Uterus (tissue), 2 donors: ENCODE measurements at regions not wholly inside any gene's neighbourhood (a gene's known extent, or its start where the extent isn't known, plus 50 kb on each side); places are given as distances from the start of the nearest gene placed in this dataset.

Experiments used
- POLR2A ChIP-seq, 2 donors: fragments of 450-650 bp; IDR thresholded peaks; one replicate each; pipeline ENCODE4 v1.6.1; 2016; ENCODE audit warnings: antibody characterized with exemption in 2 of 2, mild to moderate bottlenecking in 1 of 2, moderate library complexity in 1 of 2
- TF ChIP-seq, protein P1 (sequence below), 4 experiments: fragments of 200-600 bp in 2 of 4; fragments of 450-650 bp in 2 of 4; sonication (generic) in 2 of 4; IDR thresholded peaks; one replicate each; pipeline ENCODE4 v1.5.1; 2016 to 2019; ENCODE audit warnings: antibody characterized with exemption in 4 of 4, mild to moderate bottlenecking in 2 of 4, moderate library complexity in 1 of 4

DNA sequence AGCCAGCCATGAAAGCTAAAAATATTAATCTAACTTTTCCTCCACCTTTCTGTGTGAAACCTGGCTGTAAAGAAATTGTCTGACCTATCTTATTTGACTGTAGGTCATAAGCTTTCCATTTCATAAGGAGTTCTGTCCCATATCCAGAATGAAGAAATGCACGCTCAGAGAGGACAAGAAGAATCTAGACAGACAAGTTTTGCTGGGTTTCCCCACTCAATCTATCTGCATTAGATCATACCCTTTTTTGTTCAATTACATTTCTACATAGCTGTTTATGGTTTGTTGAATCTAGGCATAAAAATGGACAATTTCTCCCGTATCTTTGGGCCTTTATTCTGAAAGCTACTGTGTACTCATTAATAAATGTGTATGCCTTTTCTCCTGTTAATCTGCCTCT lies 1495.1 kb downstream of the C4orf33 start:
- TF ChIP-seq, protein P1, sequence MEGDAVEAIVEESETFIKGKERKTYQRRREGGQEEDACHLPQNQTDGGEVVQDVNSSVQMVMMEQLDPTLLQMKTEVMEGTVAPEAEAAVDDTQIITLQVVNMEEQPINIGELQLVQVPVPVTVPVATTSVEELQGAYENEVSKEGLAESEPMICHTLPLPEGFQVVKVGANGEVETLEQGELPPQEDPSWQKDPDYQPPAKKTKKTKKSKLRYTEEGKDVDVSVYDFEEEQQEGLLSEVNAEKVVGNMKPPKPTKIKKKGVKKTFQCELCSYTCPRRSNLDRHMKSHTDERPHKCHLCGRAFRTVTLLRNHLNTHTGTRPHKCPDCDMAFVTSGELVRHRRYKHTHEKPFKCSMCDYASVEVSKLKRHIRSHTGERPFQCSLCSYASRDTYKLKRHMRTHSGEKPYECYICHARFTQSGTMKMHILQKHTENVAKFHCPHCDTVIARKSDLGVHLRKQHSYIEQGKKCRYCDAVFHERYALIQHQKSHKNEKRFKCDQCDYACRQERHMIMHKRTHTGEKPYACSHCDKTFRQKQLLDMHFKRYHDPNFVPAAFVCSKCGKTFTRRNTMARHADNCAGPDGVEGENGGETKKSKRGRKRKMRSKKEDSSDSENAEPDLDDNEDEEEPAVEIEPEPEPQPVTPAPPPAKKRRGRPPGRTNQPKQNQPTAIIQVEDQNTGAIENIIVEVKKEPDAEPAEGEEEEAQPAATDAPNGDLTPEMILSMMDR (IDR thresholded peaks at IDR 0.05): no peak
- TF ChIP-seq POLR2A (IDR thresholded peaks at IDR 0.05): no peak
